Neural cell (in vitro differentiated cells): ENCODE measurements at regions not wholly inside any gene's neighbourhood (a gene's known extent, or its start where the extent isn't known, plus 50 kb on each side); places are given as distances from the start of the nearest gene placed in this dataset.

Experiments used
- H2AFZ ChIP-seq: fragments of 200-600, 300-800 bp; sonication (generic), shearing (Covaris generic); 2 replicates; pipeline ENCODE4 v1.6.0; 2014; ENCODE audit warnings: low read depth, mild to moderate bottlenecking, antibody characterized with exemption, low read length, moderate library complexity
- H3F3A ChIP-seq: fragments of 200-600 bp; shearing (Covaris generic); 2 replicates; pipeline ENCODE4 v1.6.1; 2016; ENCODE audit warnings: mild to moderate bottlenecking, moderate library complexity, mixed read lengths, antibody characterized with exemption, low read length; ENCODE audit not compliant: insufficient read depth, poor library complexity, severe bottlenecking
- H3K27ac ChIP-seq: fragments of 200-600, 300-800 bp; sonication (generic), shearing (Covaris generic); 2 replicates; pipeline ENCODE4 v1.5.1; 2014; ENCODE audit warnings: mild to moderate bottlenecking, low read length, moderate library complexity
- H3K27me3 ChIP-seq: fragments of 300-800, 200-600 bp; sonication (generic), shearing (Covaris generic); 2 replicates; pipeline ENCODE4 v1.6.0; 2014; ENCODE audit warnings: mild to moderate bottlenecking, low read depth, low read length, moderate library complexity; ENCODE audit not compliant: insufficient read depth
- H3K36me3 ChIP-seq: fragments of 300-800, 200-600 bp; sonication (generic), shearing (Covaris generic); 2 replicates; pipeline ENCODE4 v1.5.1; 2014; ENCODE audit warnings: mild to moderate bottlenecking, antibody characterized with exemption, low read length, moderate library complexity; ENCODE audit not compliant: insufficient read depth
- H3K4me2 ChIP-seq: fragments of 300-800, 200-600 bp; sonication (generic), shearing (Covaris generic); 2 replicates; pipeline ENCODE4 v1.6.0; 2014; ENCODE audit warnings: mild to moderate bottlenecking, low read length
- H3K4me3 ChIP-seq: fragments of 300-800, 200-600 bp; sonication (generic), shearing (Covaris generic); 2 replicates; pipeline ENCODE4 v1.5.1; 2014; ENCODE audit warnings: mild to moderate bottlenecking, low read length, moderate library complexity
- H3K79me2 ChIP-seq: fragments of 200-600 bp; shearing (Covaris generic); replicated peaks from 2 replicates; pipeline ENCODE4 v1.6.0; 2014; ENCODE audit warnings: mild to moderate bottlenecking, low read length, moderate library complexity; ENCODE audit not compliant: insufficient read depth
- H3K9ac ChIP-seq: fragments of 300-800, 200-600 bp; sonication (generic), shearing (Covaris generic); 2 replicates; pipeline ENCODE4 v1.6.1; 2016; ENCODE audit warnings: mild to moderate bottlenecking, low read length, mixed read lengths
- H3K9me2 ChIP-seq: fragments of 200-600 bp; shearing (Covaris generic); 2 replicates; pipeline ENCODE4 v1.6.1; 2016; ENCODE audit warnings: mild to moderate bottlenecking, low read length, mixed read lengths; ENCODE audit not compliant: insufficient read depth
- H3K9me3 ChIP-seq: fragments of 200-600, 300-800 bp; sonication (generic), shearing (Covaris generic); 2 replicates; pipeline ENCODE4 v1.6.1; 2016; ENCODE audit warnings: mild to moderate bottlenecking, mixed run types, low read length, moderate library complexity, mixed read lengths
- H4K20me1 ChIP-seq: fragments of 200-600 bp; shearing (Covaris generic); 2 replicates; pipeline ENCODE4 v1.6.1; 2016; ENCODE audit warnings: mild to moderate bottlenecking, mixed run types; ENCODE audit not compliant: insufficient read depth
- CTCF ChIP-seq: fragments of 450-650 bp; IDR thresholded peaks from 2 replicates; pipeline ENCODE4 v1.5.1; 2014; ENCODE audit warnings: antibody characterized with exemption, mild to moderate bottlenecking, moderate library complexity; ENCODE audit not compliant: poor library complexity, severe bottlenecking
- EP300 ChIP-seq: fragments of 450-650 bp; conservative IDR thresholded peaks from 2 replicates; pipeline ENCODE4 v1.6.1; 2014; ENCODE audit warnings: antibody characterized with exemption, mild to moderate bottlenecking, moderate library complexity; ENCODE audit not compliant: poor library complexity, severe bottlenecking
- EZH2 ChIP-seq: fragments of 200-600, 300-800 bp; shearing (Covaris generic), sonication (generic); IDR thresholded peaks from 2 replicates; pipeline ENCODE4 v1.6.1; 2014; ENCODE audit warnings: antibody characterized with exemption, low read length, borderline replicate concordance, mild to moderate bottlenecking; ENCODE audit not compliant: insufficient read depth, poor library complexity, severe bottlenecking
- MXI1 ChIP-seq: fragments of 450-650 bp; conservative IDR thresholded peaks from 2 replicates; pipeline ENCODE4 v1.6.1; 2014; ENCODE audit warnings: antibody characterized with exemption, mild to moderate bottlenecking; ENCODE audit not compliant: poor library complexity, severe bottlenecking
- POLR2AphosphoS5 ChIP-seq: IDR thresholded peaks from 2 replicates; pipeline ENCODE4 v1.6.1; 2012
- RAD21 ChIP-seq: fragments of 450-650 bp; conservative IDR thresholded peaks from 2 replicates; pipeline ENCODE4 v1.6.1; 2014; ENCODE audit warnings: antibody characterized with exemption, mild to moderate bottlenecking, moderate library complexity
- REST ChIP-seq: IDR thresholded peaks from 2 replicates; pipeline ENCODE4 v1.6.1; 2012; ENCODE audit warnings: borderline replicate concordance
- SMC3 ChIP-seq: fragments of 450-650 bp; conservative IDR thresholded peaks from 2 replicates; pipeline ENCODE4 v1.6.1; 2014; ENCODE audit warnings: antibody characterized with exemption, mild to moderate bottlenecking, moderate library complexity; ENCODE audit not compliant: poor library complexity
- TAF1 ChIP-seq: IDR thresholded peaks from 2 replicates; pipeline ENCODE4 v1.6.1; 2012; ENCODE audit warnings: low read depth

- H3K4me2 ChIP-seq: no peak overlapping the region
- H3K9me2 ChIP-seq: no peaks in the 10 kb centered on the region
- H3K36me3 ChIP-seq: no peaks in the 10 kb centered on the region
- H3K9ac ChIP-seq: no peak overlapping the region
- H3K9me3 ChIP-seq: peaks cover under 1% of the 10 kb centered on the region
- H3K4me3 ChIP-seq: no peak overlapping the region
- H3K27ac ChIP-seq: no peak overlapping the region
- TF ChIP-seq POLR2AphosphoS5: no peak
- TF ChIP-seq MXI1: no peak
- no peak for TF ChIP-seq EP300
- no peak for TF ChIP-seq TAF1
- TF ChIP-seq EZH2: no peak
- TF ChIP-seq CTCF: no peak
- no peak for TF ChIP-seq REST
- no peak for TF ChIP-seq SMC3
- no peak for TF ChIP-seq RAD21
- H4K20me1 ChIP-seq: no peaks in the 10 kb centered on the region
- no peaks in the 10 kb centered on the region for H3F3A ChIP-seq
- H3K27me3 ChIP-seq: no peaks in the 10 kb centered on the region
- no peak overlapping the region for H2AFZ ChIP-seq
- H3K79me2 ChIP-seq: no peaks in the 10 kb centered on the region
These were observed 422.7 kb downstream of the FBXO15 start for GRCh38 chr18:73724958-73725357.

GRCh38 chr18:73719611-73720010, 428.0 kb downstream of the FBXO15 start:
- Histone ChIP-seq H3K36me3 (no peaks in the 10 kb centered on the region), H3K79me2 (no peaks in the 10 kb centered on the region), H3K9me2 (no peaks in the 10 kb centered on the region), H3K27ac (no peak overlapping the region), H3K9ac (no peak overlapping the region), H3K27me3 (no peaks in the 10 kb centered on the region), H3K4me3 (no peak overlapping the region), H3K9me3 (no peaks in the 10 kb centered on the region), H4K20me1 (no peaks in the 10 kb centered on the region), H2AFZ (no peak overlapping the region), H3K4me2 (no peak overlapping the region), H3F3A (no peaks in the 10 kb centered on the region)
- TF ChIP-seq RAD21: no peak
- no peak for TF ChIP-seq SMC3
- no peak for TF ChIP-seq REST
- no peak for TF ChIP-seq EZH2
- TF ChIP-seq MXI1: no peak
- no peak for TF ChIP-seq TAF1
- no peak for TF ChIP-seq CTCF
